ENCODE measurements at regions not wholly inside any gene's neighbourhood (a gene's known extent, or its start where the extent isn't known, plus 50 kb on each side); places are given as distances from the start of the nearest gene placed in this dataset.

DNA sequence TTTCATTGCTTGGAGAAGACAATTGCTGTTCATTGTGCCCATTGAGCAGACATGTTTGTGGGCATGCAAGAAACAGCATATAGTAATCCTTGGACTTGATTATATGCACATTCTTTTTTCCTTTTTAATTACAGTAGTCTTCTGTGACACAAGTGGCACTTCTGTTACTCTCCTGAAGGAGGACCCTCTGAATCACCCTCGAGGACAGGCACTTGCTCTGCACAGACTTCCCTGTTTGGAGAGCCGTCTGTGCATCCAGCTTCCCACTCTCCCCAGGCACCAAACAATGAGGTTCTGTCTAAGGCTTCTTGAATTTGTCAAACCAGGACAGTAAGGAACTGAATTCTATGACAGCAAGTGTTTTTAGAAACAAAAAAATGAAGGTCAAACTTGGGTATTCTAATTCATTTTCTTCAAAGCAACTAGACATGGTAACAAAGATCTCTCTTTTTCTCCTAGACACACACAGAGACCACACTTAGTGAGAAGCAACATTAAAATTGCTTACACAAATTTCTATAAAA lies 844.6 kb upstream of the ID2 start:
- no peaks in the 10 kb centered on the region for H3K79me1 ChIP-seq (ENCODE audit: insufficient read depth, low read depth, low read length, poor library complexity, severe bottlenecking)
- no peak; the same call in 2 of the 3 replicates for TF ChIP-seq CTCF (conservative IDR thresholded peaks at IDR 0.05)

More for the DNA sequence above, 844.6 kb upstream of the ID2 start:
- no peaks in the 10 kb centered on the region for H3K23me2 ChIP-seq (ENCODE audit: insufficient read length, low read depth, low read length, poor library complexity, severe bottlenecking)
- H3K18ac ChIP-seq (ENCODE audit: insufficient read length, low read depth, low read length) = no peak overlapping the region
- H3K14ac ChIP-seq (ENCODE audit: insufficient read depth, low read length) = no peak overlapping the region
- H2BK120ac ChIP-seq (ENCODE audit: low read depth, low read length, poor library complexity, severe bottlenecking) = no peak overlapping the region
- H4K8ac ChIP-seq (replicated peaks; ENCODE audit: insufficient read length, low read depth, low read length) = no peak overlapping the region
- no peaks in the 10 kb centered on the region for H3K9me3 ChIP-seq (ENCODE audit: control insufficient read depth, low read depth, low read length)
- no peak overlapping the region for H4K91ac ChIP-seq (ENCODE audit: insufficient read length, low read depth, low read length)
- no peak overlapping the region for H3T11ph ChIP-seq (ENCODE audit: low read length)
- no peaks in the 10 kb centered on the region for H3K27me3 Mint-ChIP-seq (ENCODE audit: low read depth)
- no peak overlapping the region for H3K23ac ChIP-seq (ENCODE audit: insufficient read length, low read depth, low read length)
- H3K4ac ChIP-seq (ENCODE audit: low read depth, low read length) = no peak overlapping the region
- H3K9ac ChIP-seq (ENCODE audit: extremely low read depth, insufficient read length, low read length) = no peak overlapping the region
- no peak overlapping the region for H3K4me3 Mint-ChIP-seq
- no peak overlapping the region for H2AFZ ChIP-seq (ENCODE audit: low read length)
- H2AK5ac ChIP-seq (ENCODE audit: insufficient read length, low read length) = no peak overlapping the region
- DNase-seq = no peak
- H3K4me2 ChIP-seq (ENCODE audit: insufficient read depth, insufficient read length, low read length) = no peak overlapping the region
- no peak overlapping the region for H2BK12ac ChIP-seq (ENCODE audit: insufficient read length, low read depth, low read length)
- peaks cover 22 to 25% of the 10 kb centered on the region in 2 experiments for H3K9me3 Mint-ChIP-seq
- no peaks in the 10 kb centered on the region for H3K79me2 ChIP-seq (ENCODE audit: insufficient read depth, low read length)
- no peaks in the 10 kb centered on the region for H4K20me1 ChIP-seq (ENCODE audit: control insufficient read depth, insufficient read depth, insufficient read length)
- H3K27ac Mint-ChIP-seq = no peak overlapping the region
- no peak overlapping the region for H2BK15ac ChIP-seq (ENCODE audit: low read depth, low read length)
- H3K4me1 Mint-ChIP-seq = peaks cover 18 to 23% of the 10 kb centered on the region in 2 experiments
- no peak overlapping the region for H2BK20ac ChIP-seq (ENCODE audit: low read depth, low read length, poor library complexity, severe bottlenecking)
- no peak overlapping the region for H3K27ac ChIP-seq (ENCODE audit: insufficient read length, low read depth, low read length)
- H3K4me1 ChIP-seq (ENCODE audit: insufficient read depth, low read length) = no peaks in the 10 kb centered on the region
- no peak overlapping the region for H3K56ac ChIP-seq (ENCODE audit: insufficient read length, low read depth, low read length)
- no peak overlapping the region for H2BK5ac ChIP-seq (ENCODE audit: insufficient read length, low read length)
- peaks cover 10 to 20% (median 10%) of the 10 kb centered on the region in 3 experiments for H3K36me3 Mint-ChIP-seq (ENCODE audit: insufficient read depth in 1 of 3, low read depth in 3 of 3)
- H4K5ac ChIP-seq (ENCODE audit: insufficient read length, low read depth, low read length) = no peak overlapping the region
- H3K27me3 ChIP-seq (ENCODE audit: insufficient read depth, low read length) = no peaks in the 10 kb centered on the region
- WGBS (ENCODE audit: extremely low coverage, insufficient read length, low lambda C conversion rate) = no CpG with 5 or more reads among the region's 2 CpGs

Data from H9 (cell line).